ENCODE measurements at regions not wholly inside any gene's neighbourhood (a gene's known extent, or its start where the extent isn't known, plus 50 kb on each side); places are given as distances from the start of the nearest gene placed in this dataset.

- Mint-ChIP-seq H3K27ac (no peak overlapping the region), H3K36me3 (peaks cover 13 to 17% of the 10 kb centered on the region in 2 donors), H3K9me3 (peaks cover 12 to 25% of the 10 kb centered on the region in 2 donors)
- no peak for DNase-seq (ENCODE audit: low spot score in 2 of 2)
- no peak for ATAC-seq
Observed at GRCh38 chr15:67892559-67893377, 52.9 kb upstream of the RNU6-1 start.

- no peak overlapping the region for H3K27ac Mint-ChIP-seq
- H3K36me3 Mint-ChIP-seq, result peaks cover 10 to 12% of the 10 kb centered on the region in 2 donors
- H3K9me3 Mint-ChIP-seq, result peaks cover 4 to 16% of the 10 kb centered on the region in 2 donors
- DNase-seq (ENCODE audit: low spot score in 2 of 2), result no peak
- ATAC-seq, result no peak
Observed at GRCh38 chr15:67895237-67895636, 55.4 kb upstream of the RNU6-1 start.

DNA sequence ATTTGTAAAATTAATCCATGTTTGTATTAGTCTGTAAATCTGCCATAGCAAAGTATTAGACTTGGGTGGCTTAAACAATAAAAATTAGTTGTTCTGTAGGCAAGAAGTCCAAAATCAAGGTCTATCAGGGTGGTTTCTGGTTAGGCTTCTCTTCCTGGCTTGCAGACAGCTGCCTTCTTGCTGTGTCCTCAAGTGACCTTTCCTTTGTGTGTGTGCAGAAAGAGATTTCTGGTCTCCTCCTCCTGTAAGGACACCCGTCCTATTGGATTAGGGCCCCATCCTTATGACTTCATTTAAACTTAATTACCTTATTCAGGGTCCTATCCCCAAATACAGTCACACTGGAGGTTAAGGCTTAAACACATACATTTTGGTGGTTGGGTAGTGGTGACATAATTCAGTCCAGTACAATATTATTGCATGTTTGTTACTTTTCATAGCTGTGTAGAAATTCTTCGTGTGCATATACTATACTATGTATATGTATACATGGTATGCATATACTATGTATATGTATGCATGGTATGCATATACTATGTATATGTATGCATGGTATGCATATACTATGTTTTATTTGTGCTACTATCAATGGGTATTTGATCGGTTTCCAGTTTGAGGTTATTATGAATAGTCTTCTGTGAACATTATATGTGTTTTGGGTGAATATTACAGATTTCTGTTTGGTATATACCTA, 57.9 kb upstream of the RNU6-1 start:
- no peak for DNase-seq (ENCODE audit: low spot score in 2 of 2)
- no peak for ATAC-seq
- H3K27ac Mint-ChIP-seq, result no peak overlapping the region
- peaks cover 0 to 10% of the 10 kb centered on the region in 2 donors for H3K36me3 Mint-ChIP-seq
- H3K9me3 Mint-ChIP-seq, result peaks cover 4 to 5% of the 10 kb centered on the region in 2 donors

DNA sequence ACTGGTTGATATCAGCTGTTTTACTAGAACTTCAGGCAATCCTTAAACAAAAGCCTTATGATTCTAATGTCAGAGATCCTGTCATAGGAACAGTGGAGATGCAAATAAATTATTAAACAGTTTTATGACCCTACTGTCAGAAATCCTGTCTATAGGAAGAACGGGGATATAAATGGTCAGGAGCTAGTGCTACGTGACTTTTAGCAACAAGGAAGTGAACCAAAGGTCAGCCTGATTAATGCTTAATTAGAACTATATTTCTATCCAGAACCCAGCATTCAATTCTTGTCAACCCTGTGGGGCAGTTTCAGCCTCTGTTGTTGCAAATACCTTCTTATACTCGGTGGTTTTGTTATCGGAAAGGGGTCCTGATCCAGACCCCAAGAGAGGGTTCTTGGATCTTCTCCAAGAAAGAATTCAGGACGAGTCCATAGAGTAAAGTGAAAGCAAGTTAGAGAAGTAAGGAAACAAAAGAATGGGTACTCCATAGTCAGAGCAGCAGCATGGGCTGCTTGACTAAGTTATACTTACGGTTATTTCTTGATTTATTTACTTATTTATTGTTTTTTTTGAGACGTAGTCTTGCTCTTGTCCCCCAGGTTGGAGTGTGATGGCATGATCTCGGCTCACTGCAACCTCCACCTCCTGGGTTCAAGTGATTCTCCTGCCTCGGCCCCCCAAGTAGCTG, 59.9 kb upstream of the RNU6-1 start:
- H3K9me3 Mint-ChIP-seq, result peaks cover 4 to 5% of the 10 kb centered on the region in 2 donors
- ATAC-seq (no peak), DNase-seq (ENCODE audit: low spot score in 2 of 2) (no peak)
- H3K27ac Mint-ChIP-seq, result no peak overlapping the region
- peaks cover 0 to 10% of the 10 kb centered on the region in 2 donors for H3K36me3 Mint-ChIP-seq

DNA sequence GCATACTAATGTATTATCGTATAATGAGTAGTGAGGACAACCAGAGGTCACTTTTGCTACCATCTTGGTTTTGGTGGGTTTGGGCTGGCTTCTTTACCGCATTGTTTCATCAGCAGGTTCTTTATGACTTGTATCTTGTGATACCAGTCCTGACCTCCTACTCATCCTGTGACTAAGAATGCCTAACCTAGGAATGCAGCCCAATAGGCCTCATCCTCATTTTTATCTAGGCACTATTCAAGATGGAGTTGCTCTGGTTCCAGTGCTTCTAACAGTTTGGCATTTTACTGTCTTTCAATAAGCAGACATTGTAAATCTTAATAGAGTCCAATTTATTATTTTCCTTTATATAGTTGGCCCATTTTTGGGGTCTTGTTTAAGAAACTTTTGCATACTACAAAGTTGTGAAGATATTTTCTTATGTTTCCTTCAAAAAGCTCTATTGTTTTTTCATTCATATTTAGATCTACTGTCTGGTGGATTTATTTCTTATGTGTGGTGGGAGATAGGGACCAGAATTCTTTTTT, 60.8 kb upstream of the RNU6-1 start:
- no peak overlapping the region for H3K27ac Mint-ChIP-seq
- peaks cover 0 to under 1% of the 10 kb centered on the region in 2 donors for H3K36me3 Mint-ChIP-seq
- DNase-seq (ENCODE audit: low spot score in 2 of 2) (no peak), ATAC-seq (no peak)
- H3K9me3 Mint-ChIP-seq, result peaks cover under 1% of the 10 kb centered on the region in 2 donors

DNA sequence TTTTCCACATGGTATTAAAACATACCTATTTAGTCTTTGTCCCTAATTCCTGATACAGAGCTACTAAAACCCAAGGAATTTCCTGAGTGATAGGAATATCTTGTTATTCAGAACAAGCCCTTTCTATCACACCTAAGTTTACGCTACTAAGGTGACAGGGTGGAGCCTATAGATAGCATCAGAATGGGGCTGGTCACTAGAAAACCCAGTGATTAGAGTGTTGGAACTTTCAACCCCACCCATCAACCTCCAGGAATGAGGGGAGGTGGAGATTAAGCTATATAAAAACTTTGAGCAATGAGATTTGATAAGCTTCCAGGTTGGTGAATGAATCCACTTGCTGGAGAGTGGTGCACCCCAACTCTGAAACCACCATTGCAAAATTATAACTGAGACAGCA, 62.1 kb upstream of the RNU6-1 start:
- no peak for ATAC-seq
- no peak overlapping the region for H3K27ac Mint-ChIP-seq
- H3K9me3 Mint-ChIP-seq, result peaks cover 3% of the 10 kb centered on the region in 2 donors
- H3K36me3 Mint-ChIP-seq, result peaks cover 0 to 4% of the 10 kb centered on the region in 2 donors
- DNase-seq (ENCODE audit: low spot score in 2 of 2), result no peak

DNA sequence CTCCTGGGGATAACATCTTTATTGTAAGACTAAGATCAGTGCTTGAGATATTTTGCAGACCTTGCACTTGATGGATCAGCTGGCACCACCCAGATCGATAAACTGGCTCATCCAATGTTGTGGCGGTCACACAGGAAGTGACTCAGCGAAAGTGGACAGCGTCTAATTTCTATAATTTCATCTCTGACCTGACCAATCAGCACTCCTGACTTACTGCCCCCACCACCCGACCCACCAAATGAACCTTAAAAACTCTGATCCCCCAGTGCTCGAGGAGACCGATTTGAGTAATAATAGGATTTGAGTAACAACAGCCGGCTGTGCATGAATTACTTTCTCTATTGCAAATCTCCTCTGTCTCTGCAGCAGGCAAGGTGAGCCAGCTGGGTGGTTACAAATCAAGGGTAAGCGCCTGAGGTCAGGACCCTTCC, 62.7 kb upstream of the RNU6-1 start:
- DNase-seq (ENCODE audit: low spot score in 2 of 2) (no peak), ATAC-seq (no peak)
- Mint-ChIP-seq H3K36me3 (peaks cover 0 to 4% of the 10 kb centered on the region in 2 donors), H3K27ac (no peak overlapping the region), H3K9me3 (peaks cover 3% of the 10 kb centered on the region in 2 donors)

GRCh38 chr15:67903708-67904107, 63.9 kb upstream of the RNU6-1 start:
- H3K9me3 Mint-ChIP-seq, result peaks cover 3% of the 10 kb centered on the region in 2 donors
- H3K27ac Mint-ChIP-seq, result no peak overlapping the region
- peaks cover 0 to 4% of the 10 kb centered on the region in 2 donors for H3K36me3 Mint-ChIP-seq
- ATAC-seq (no peak), DNase-seq (ENCODE audit: low spot score in 2 of 2) (no peak)

- ATAC-seq (no peak), DNase-seq (ENCODE audit: low spot score in 2 of 2) (no peak)
- peaks cover 0 to 11% of the 10 kb centered on the region in 2 donors for H3K36me3 Mint-ChIP-seq
- H3K9me3 Mint-ChIP-seq, result peaks cover 7 to 8% of the 10 kb centered on the region in 2 donors
- H3K27ac Mint-ChIP-seq, result no peak overlapping the region
Observed at GRCh38 chr15:67905628-67906027, 65.8 kb upstream of the RNU6-1 start.

DNA sequence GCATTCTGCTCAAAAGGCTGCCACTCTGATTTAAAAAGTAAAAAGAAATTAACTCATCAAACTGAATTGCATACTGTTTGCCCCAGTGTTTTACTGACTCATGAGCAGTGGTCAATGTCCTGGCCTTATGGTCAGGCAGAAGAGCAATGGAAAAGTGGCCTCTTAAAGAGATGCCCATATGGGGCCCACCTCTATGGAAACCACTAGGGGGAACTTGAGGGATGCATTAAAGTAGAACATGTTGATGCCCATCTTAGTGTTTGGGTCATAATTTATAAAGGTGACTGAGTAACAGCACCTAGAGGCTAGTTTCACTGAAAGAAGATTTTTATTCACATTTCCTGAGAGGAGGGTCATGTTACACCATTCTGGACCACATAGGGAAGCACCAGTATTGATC, 66.5 kb upstream of the RNU6-1 start:
- ATAC-seq, result no peak
- Mint-ChIP-seq H3K36me3 (peaks cover 0 to 11% of the 10 kb centered on the region in 2 donors), H3K9me3 (peaks cover 7 to 8% of the 10 kb centered on the region in 2 donors), H3K27ac (no peak overlapping the region)
- no peak for DNase-seq (ENCODE audit: low spot score in 2 of 2)

GRCh38 chr15:67907184-67907723, 67.4 kb upstream of the RNU6-1 start:
- no peak for ATAC-seq
- Mint-ChIP-seq H3K27ac (no peak overlapping the region), H3K36me3 (peaks cover 0 to 11% of the 10 kb centered on the region in 2 donors), H3K9me3 (peaks cover 8 to 12% of the 10 kb centered on the region in 2 donors)
- no peak for DNase-seq (ENCODE audit: low spot score in 2 of 2)

DNA sequence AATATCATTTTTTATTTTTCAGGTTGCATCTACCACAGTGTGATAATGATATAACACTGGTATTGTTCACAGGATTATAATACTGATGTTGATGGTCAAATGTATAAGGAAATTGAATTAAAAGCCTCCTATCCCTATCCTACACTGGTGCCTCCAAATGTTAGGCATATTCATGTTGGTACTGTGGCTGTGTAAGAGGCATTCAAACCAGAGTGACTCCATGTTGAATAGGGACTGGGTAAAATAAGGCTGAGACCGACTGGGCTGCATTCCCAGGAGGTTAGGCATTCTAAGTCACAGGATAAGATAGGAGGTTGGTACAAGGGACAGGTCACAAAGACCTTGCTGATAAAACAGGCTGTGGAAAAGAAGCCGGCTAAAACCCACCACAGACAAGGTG, 68.9 kb upstream of the RNU6-1 start:
- peaks cover 8 to 12% of the 10 kb centered on the region in 2 donors for H3K9me3 Mint-ChIP-seq
- DNase-seq (ENCODE audit: low spot score in 2 of 2) (no peak), ATAC-seq (no peak)
- H3K36me3 Mint-ChIP-seq, result peaks cover 0 to 11% of the 10 kb centered on the region in 2 donors
- no peak overlapping the region for H3K27ac Mint-ChIP-seq

GRCh38 chr15:67911727-67912126, 71.9 kb upstream of the RNU6-1 start:
- Mint-ChIP-seq H3K27ac (no peak overlapping the region), H3K9me3 (peaks cover 5 to 8% of the 10 kb centered on the region in 2 donors), H3K36me3 (peaks cover 0 to 7% of the 10 kb centered on the region in 2 donors)
- ATAC-seq, result no peak
- no peak for DNase-seq (ENCODE audit: low spot score in 2 of 2)

- no peak for DNase-seq (ENCODE audit: low spot score in 2 of 2)
- no peak for ATAC-seq
- Mint-ChIP-seq H3K36me3 (peaks cover 0 to 13% of the 10 kb centered on the region in 2 donors), H3K27ac (no peak overlapping the region), H3K9me3 (peaks cover 9 to 13% of the 10 kb centered on the region in 2 donors)
Observed at GRCh38 chr15:67914028-67914427, 74.2 kb upstream of the RNU6-1 start.

GRCh38 chr15:67914537-67915460, 75.0 kb upstream of the RNU6-1 start:
- DNase-seq (ENCODE audit: low spot score in 2 of 2) (no peak), ATAC-seq (no peak)
- Mint-ChIP-seq H3K36me3 (peaks cover 4 to 10% of the 10 kb centered on the region in 2 donors), H3K9me3 (peaks cover 10 to 14% of the 10 kb centered on the region in 2 donors), H3K27ac (no peak overlapping the region)
